HCT116 (cell line): ENCODE measurements at regions not wholly inside any gene's neighbourhood (a gene's known extent, or its start where the extent isn't known, plus 50 kb on each side); places are given as distances from the start of the nearest gene placed in this dataset.

Source experiments
- ATAC-seq: fragments of 200-7000 bp; cut with Tn5 transposase; 2 replicates; pipeline ENCODE4 v1.9.1; 2020; ENCODE audit warnings: mild to moderate bottlenecking, moderate library complexity
- BruUV-seq: library from RNA; stranded (reverse); fragments of 400-500 nt; replicated peaks from 2 replicates; lab custom pipeline; 2021; lab: Mats Ljungman, UMichigan
- CTCF ChIA-PET: fragments of 300-600 bp; sonication (Branson Sonifier 250); formaldehyde crosslinking; loops from one replicate; lab custom pipeline; 2021; ENCODE audit warnings: antibody characterized with exemption; lab: Charles Lee
- POLR2A ChIA-PET: fragments of 300-600, 350-600 bp; sonication (Branson Sonifier 250); formaldehyde crosslinking; loops from one replicate; lab custom pipeline; 2021; ENCODE audit warnings: antibody characterized with exemption; lab: Charles Lee
- RAD21 ChIA-PET, 2 experiments: fragments of 300-600 bp; sonication (Branson Sonifier 250); formaldehyde crosslinking; loops; one replicate each; lab custom pipeline; 2023; ENCODE audit warnings: low total read pairs in 2 of 2; ENCODE audit not compliant: uncharacterized antibody in 2 of 2, unreplicated experiment in 2 of 2, low non-redundant PET in 1 of 2; lab: Charles Lee
- DNase-seq: peaks from one replicate; pipeline ENCODE4 v3.0.0-alpha.2; 2010; ENCODE audit warnings: low read depth, low spot score
- H2AFZ ChIP-seq: fragments of 200-600 bp; shearing (Covaris generic), sonication (generic); 2 replicates; pipeline ENCODE4 v1.6.1; 2017; ENCODE audit warnings: low read depth, mixed run types, mixed read lengths, antibody characterized with exemption, low read length; ENCODE audit not compliant: poor library complexity, severe bottlenecking
- H3K27ac ChIP-seq: 2 replicates; pipeline ENCODE4 v1.5.1; 2012; ENCODE audit warnings: low read depth, low read length
- H3K27me3 ChIP-seq: fragments of 200-600 bp; sonication (generic); 2 replicates; pipeline ENCODE4 v1.6.1; 2016; ENCODE audit warnings: mixed run types, low read length, mixed read lengths; ENCODE audit not compliant: insufficient read depth
- H3K36me3 ChIP-seq, 2 experiments: fragments of 200-500 bp in 1 of 2; fragments of 200-600 bp in 1 of 2; sonication (Bioruptor generic) in 1 of 2; sonication (generic) in 1 of 2; 2 replicates each; pipeline versions ENCODE4 v1.5.1 to v1.6.1; 2014 to 2016; ENCODE audit warnings: low read length in 2 of 2, inconsistent platforms in 1 of 2, mixed read lengths in 1 of 2, mixed run types in 1 of 2; ENCODE audit not compliant: insufficient read depth in 2 of 2, control insufficient read depth in 1 of 2
- H3K4me1 ChIP-seq, 2 experiments: fragments of 200-600 bp in 1 of 2; sonication (generic) in 1 of 2; 2 replicates each; pipeline versions ENCODE4 v1.5.1 to v1.6.1; 2012 to 2017; ENCODE audit warnings: low read length in 2 of 2, inconsistent platforms in 1 of 2, mild to moderate bottlenecking in 1 of 2, mixed read lengths in 1 of 2, mixed run types in 1 of 2, moderate library complexity in 1 of 2; ENCODE audit not compliant: insufficient read depth in 2 of 2, control insufficient read depth in 1 of 2
- H3K4me2 ChIP-seq: fragments of 200-600 bp; sonication (generic); 2 replicates; pipeline ENCODE4 v1.6.1; 2017; ENCODE audit warnings: mixed run types, low read length, mixed read lengths
- H3K4me3 ChIP-seq, 2 experiments: fragments of 200-600 bp in 1 of 2; sonication (generic) in 1 of 2; replicated peaks in 1 of 2; 2 replicates each; pipeline ENCODE4 v1.5.1; 2011 to 2016; ENCODE audit warnings: low read length in 2 of 2, control low read depth in 1 of 2, low read depth in 1 of 2, mild to moderate bottlenecking in 1 of 2, mixed read lengths in 1 of 2, mixed run types in 1 of 2
- H3K79me2 ChIP-seq: fragments of 200-600 bp; sonication (generic); 2 replicates; pipeline ENCODE4 v1.6.1; 2017; ENCODE audit warnings: mild to moderate bottlenecking, mixed run types, low read length, moderate library complexity, mixed read lengths; ENCODE audit not compliant: insufficient read depth
- H3K9ac ChIP-seq: fragments of 200-600 bp; sonication (generic); 2 replicates; pipeline ENCODE4 v1.6.1; 2016; ENCODE audit warnings: low read length, mixed read lengths
- H3K9me2 ChIP-seq: fragments of 200-600 bp; sonication (generic), shearing (Covaris generic); 2 replicates; pipeline ENCODE4 v1.6.1; 2017; ENCODE audit warnings: mixed run types, mild to moderate bottlenecking, moderate library complexity; ENCODE audit not compliant: insufficient read depth
- H3K9me3 ChIP-seq, 2 experiments: fragments of 200-500 bp in 1 of 2; fragments of 200-600 bp in 1 of 2; sonication (Bioruptor generic) in 1 of 2; sonication (generic) in 1 of 2; 2 replicates each; pipeline ENCODE4 v1.6.1; 2014 to 2017; ENCODE audit warnings: low read length in 2 of 2, mixed read lengths in 2 of 2, inconsistent platforms in 1 of 2, low read depth in 1 of 2, mild to moderate bottlenecking in 1 of 2, mixed run types in 1 of 2, moderate library complexity in 1 of 2; ENCODE audit not compliant: control insufficient read depth in 1 of 2, insufficient read depth in 1 of 2
- H4K20me1 ChIP-seq: fragments of 200-600 bp; sonication (generic), shearing (Covaris generic); 2 replicates; pipeline ENCODE4 v1.6.1; 2017; ENCODE audit warnings: mixed run types, mild to moderate bottlenecking, moderate library complexity; ENCODE audit not compliant: insufficient read depth
- CBX3 ChIP-seq: IDR thresholded peaks from 2 replicates; pipeline ENCODE4 v1.6.1; 2012; ENCODE audit warnings: low read depth
- CEBPB ChIP-seq: IDR thresholded peaks from 2 replicates; pipeline ENCODE4 v1.6.1; 2012; ENCODE audit warnings: low read depth
- CTCF ChIP-seq, 3 experiments: fragments of 200-600 bp in 1 of 3; sonication (generic) in 1 of 3; IDR thresholded peaks in 2 of 3; conservative IDR thresholded peaks in 1 of 3; 2 replicates each; pipeline ENCODE4 v1.5.1; 2012 to 2017; ENCODE audit warnings: low read depth in 2 of 3, low read length in 2 of 3, antibody characterized with exemption in 1 of 3, borderline replicate concordance in 1 of 3, control low read depth in 1 of 3, mild to moderate bottlenecking in 1 of 3, mixed read lengths in 1 of 3, mixed run types in 1 of 3, moderate library complexity in 1 of 3; ENCODE audit not compliant: insufficient read depth in 1 of 3
- EGR1 ChIP-seq: IDR thresholded peaks from 2 replicates; pipeline ENCODE4 v1.6.1; 2012; ENCODE audit warnings: low read depth
- ELF1 ChIP-seq: IDR thresholded peaks from 2 replicates; pipeline ENCODE4 v1.6.1; 2012; ENCODE audit warnings: low read depth, borderline replicate concordance
- EZH2 ChIP-seq: fragments of 200-600 bp; sonication (generic); IDR thresholded peaks from 2 replicates; pipeline ENCODE4 v1.6.1; 2017; ENCODE audit warnings: antibody characterized with exemption, mixed run types
- EZH2phosphoT487 ChIP-seq: fragments of 200-600 bp; IDR thresholded peaks from 2 replicates; pipeline ENCODE4 v1.6.1; 2018; ENCODE audit warnings: antibody characterized with exemption, borderline replicate concordance
- FOSL1 ChIP-seq: IDR thresholded peaks from 2 replicates; pipeline ENCODE4 v1.6.1; 2012; ENCODE audit warnings: low read depth
- JUND ChIP-seq: IDR thresholded peaks from 2 replicates; pipeline ENCODE4 v1.6.1; 2012
- POLR2A ChIP-seq: IDR thresholded peaks from 2 replicates; pipeline ENCODE4 v1.7.0; 2011; ENCODE audit warnings: borderline replicate concordance; ENCODE audit not compliant: insufficient read depth, insufficient read length; ENCODE audit errors: extremely low read depth
- RAD21 ChIP-seq: IDR thresholded peaks from 2 replicates; pipeline ENCODE4 v1.6.1; 2012; ENCODE audit warnings: low read depth, mild to moderate bottlenecking
- SIN3A ChIP-seq: IDR thresholded peaks from 2 replicates; pipeline ENCODE4 v1.6.1; 2012; ENCODE audit warnings: low read depth
- TCF7L2 ChIP-seq: IDR thresholded peaks from 2 replicates; pipeline ENCODE4 v1.7.0; 2011; ENCODE audit warnings: borderline replicate concordance, inconsistent platforms; ENCODE audit not compliant: insufficient read depth, insufficient read length; ENCODE audit errors: extremely low read depth
- YY1 ChIP-seq: IDR thresholded peaks from 2 replicates; pipeline ENCODE4 v1.6.1; 2011; ENCODE audit warnings: low read length, low read depth, moderate library complexity, mild to moderate bottlenecking; ENCODE audit not compliant: insufficient replicate concordance; ENCODE audit errors: extremely low read depth
- ZBTB33 ChIP-seq: IDR thresholded peaks from 2 replicates; pipeline ENCODE4 v1.6.1; 2011; ENCODE audit warnings: mild to moderate bottlenecking, low read length, moderate library complexity; ENCODE audit not compliant: insufficient replicate concordance; ENCODE audit errors: extremely low read depth
- ZFX ChIP-seq: fragments of 450-650 bp; IDR thresholded peaks from 2 replicates; pipeline ENCODE4 v1.6.1; 2017
- ZNF274 ChIP-seq: fragments of 200-500 bp; sonication (Bioruptor generic); IDR thresholded peaks from 2 replicates; pipeline ENCODE4 v1.6.1; 2014; ENCODE audit warnings: mild to moderate bottlenecking, low read depth, low read length, inconsistent platforms
- intact Hi-C: fragments of 100-400 bp; cut with micrococcal nuclease; formaldehyde crosslinking; loops from 2 replicates; pipeline ENCODE4 v1.10.0; 2022
- TF ChIP-seq, protein P1 (sequence below): IDR thresholded peaks from 2 replicates; pipeline ENCODE4 v1.6.1; 2012; ENCODE audit warnings: low read depth
- TF ChIP-seq, protein P2 (sequence below): IDR thresholded peaks from 2 replicates; pipeline ENCODE4 v1.6.1; 2012

- TF ChIP-seq YY1, result no peak
- TF ChIP-seq EZH2, result no peak
- TF ChIP-seq RAD21, result no peak
These were observed 168.1 kb downstream of the PCDH17 start (continued) for GRCh38 chr13:57799624-57800023.

DNA sequence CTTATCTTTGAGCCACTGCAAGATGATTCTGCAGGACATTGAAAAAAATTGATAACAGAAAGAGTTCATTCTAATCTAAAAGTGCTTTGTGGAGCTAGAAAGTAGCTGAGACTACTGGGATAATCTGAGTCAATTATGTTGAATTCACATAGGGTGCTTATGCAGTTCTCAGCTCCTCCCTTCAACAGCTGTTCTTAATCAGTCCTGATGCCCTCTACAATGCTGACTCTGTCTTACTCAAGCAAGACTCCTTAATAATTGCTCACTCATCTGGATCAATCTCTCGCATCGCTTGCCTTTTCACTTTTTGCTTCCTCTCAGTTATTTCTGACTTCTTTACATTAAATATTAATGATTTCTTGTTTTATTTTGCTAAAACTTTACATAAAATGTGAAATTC lies 182.1 kb downstream of the PCDH17 start:
- H3K4me1 ChIP-seq, result no peaks in the 10 kb centered on the region
- no peaks in the 10 kb centered on the region for H3K36me3 ChIP-seq
- no peaks in the 10 kb centered on the region for H3K9me2 ChIP-seq
- no peak for TF ChIP-seq SIN3A
- no peak for TF ChIP-seq ZNF274
- TF ChIP-seq ZBTB33, result no peak
- TF ChIP-seq FOSL1, result no peak
- no peak for TF ChIP-seq EZH2phosphoT487
- no peak for TF ChIP-seq CBX3
- TF ChIP-seq TCF7L2, result no peak
- no peak for TF ChIP-seq EGR1
- no peak for TF ChIP-seq YY1
- no peak for TF ChIP-seq ZFX
- TF ChIP-seq ELF1, result no peak
- no peak for TF ChIP-seq POLR2A
- TF ChIP-seq CTCF (IDR thresholded peaks at IDR 0.05 in 2 of 3, conservative IDR thresholded peaks at IDR 0.05 in 1 of 3; ENCODE audit: borderline replicate concordance in 1 of 3, insufficient read depth in 1 of 3, low read depth in 2 of 3, low read length in 2 of 3), result no peak
- TF ChIP-seq JUND, result no peak
- no peak for TF ChIP-seq CEBPB
- TF ChIP-seq, protein P1, sequence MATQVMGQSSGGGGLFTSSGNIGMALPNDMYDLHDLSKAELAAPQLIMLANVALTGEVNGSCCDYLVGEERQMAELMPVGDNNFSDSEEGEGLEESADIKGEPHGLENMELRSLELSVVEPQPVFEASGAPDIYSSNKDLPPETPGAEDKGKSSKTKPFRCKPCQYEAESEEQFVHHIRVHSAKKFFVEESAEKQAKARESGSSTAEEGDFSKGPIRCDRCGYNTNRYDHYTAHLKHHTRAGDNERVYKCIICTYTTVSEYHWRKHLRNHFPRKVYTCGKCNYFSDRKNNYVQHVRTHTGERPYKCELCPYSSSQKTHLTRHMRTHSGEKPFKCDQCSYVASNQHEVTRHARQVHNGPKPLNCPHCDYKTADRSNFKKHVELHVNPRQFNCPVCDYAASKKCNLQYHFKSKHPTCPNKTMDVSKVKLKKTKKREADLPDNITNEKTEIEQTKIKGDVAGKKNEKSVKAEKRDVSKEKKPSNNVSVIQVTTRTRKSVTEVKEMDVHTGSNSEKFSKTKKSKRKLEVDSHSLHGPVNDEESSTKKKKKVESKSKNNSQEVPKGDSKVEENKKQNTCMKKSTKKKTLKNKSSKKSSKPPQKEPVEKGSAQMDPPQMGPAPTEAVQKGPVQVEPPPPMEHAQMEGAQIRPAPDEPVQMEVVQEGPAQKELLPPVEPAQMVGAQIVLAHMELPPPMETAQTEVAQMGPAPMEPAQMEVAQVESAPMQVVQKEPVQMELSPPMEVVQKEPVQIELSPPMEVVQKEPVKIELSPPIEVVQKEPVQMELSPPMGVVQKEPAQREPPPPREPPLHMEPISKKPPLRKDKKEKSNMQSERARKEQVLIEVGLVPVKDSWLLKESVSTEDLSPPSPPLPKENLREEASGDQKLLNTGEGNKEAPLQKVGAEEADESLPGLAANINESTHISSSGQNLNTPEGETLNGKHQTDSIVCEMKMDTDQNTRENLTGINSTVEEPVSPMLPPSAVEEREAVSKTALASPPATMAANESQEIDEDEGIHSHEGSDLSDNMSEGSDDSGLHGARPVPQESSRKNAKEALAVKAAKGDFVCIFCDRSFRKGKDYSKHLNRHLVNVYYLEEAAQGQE, result no peak
- no peak for TF ChIP-seq RAD21
- TF ChIP-seq, protein P2, sequence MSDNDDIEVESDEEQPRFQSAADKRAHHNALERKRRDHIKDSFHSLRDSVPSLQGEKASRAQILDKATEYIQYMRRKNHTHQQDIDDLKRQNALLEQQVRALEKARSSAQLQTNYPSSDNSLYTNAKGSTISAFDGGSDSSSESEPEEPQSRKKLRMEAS, result no peak
- H2AFZ ChIP-seq, result no peak overlapping the region
- intact Hi-C loops, result no loop called here
- peaks cover 11 to 27% of the 10 kb centered on the region in 2 experiments; a peak in 3 of 4 replicates for H3K9me3 ChIP-seq
- no peaks in the 10 kb centered on the region for H3K79me2 ChIP-seq
- POLR2A ChIA-PET, result no interaction called here
- RAD21 ChIA-PET, result no interaction called here
- no peak for ATAC-seq
- no peak for DNase-seq
- H3K27me3 ChIP-seq, result no peaks in the 10 kb centered on the region
- H3K4me3 ChIP-seq, result no peak overlapping the region
- H3K9ac ChIP-seq, result no peak overlapping the region
- H3K27ac ChIP-seq, result no peak overlapping the region
- no peaks in the 10 kb centered on the region for H4K20me1 ChIP-seq
- no TSS peak for BruUV-seq
- H3K4me2 ChIP-seq, result no peak overlapping the region
- CTCF ChIA-PET, result no interaction called here
